MM.1S (cell line): ENCODE measurements at regions not wholly inside any gene's neighbourhood (a gene's known extent, or its start where the extent isn't known, plus 50 kb on each side); places are given as distances from the start of the nearest gene placed in this dataset.

ENCODE experiments used
- DNase-seq: peaks from one replicate; pipeline ENCODE4 v3.0.0-alpha.2; 2015
- H2AFZ ChIP-seq: fragments of 300-600 bp; sonication (generic); 2 replicates; pipeline ENCODE4 v1.6.0; 2016; ENCODE audit warnings: antibody characterized with exemption, low read length
- H3F3A ChIP-seq: fragments of 300-600 bp; sonication (generic); 2 replicates; pipeline ENCODE4 v1.6.1; 2016; ENCODE audit warnings: mild to moderate bottlenecking, antibody characterized with exemption, low read length, moderate library complexity, mixed read lengths; ENCODE audit not compliant: insufficient read depth
- H3K27ac ChIP-seq: fragments of 300-600 bp; sonication (generic); 2 replicates; pipeline ENCODE4 v1.5.1; 2016; ENCODE audit warnings: mild to moderate bottlenecking, low read length
- H3K27me3 ChIP-seq: fragments of 300-600 bp; sonication (generic); replicated peaks from 2 replicates; pipeline ENCODE4 v1.6.0; 2016; ENCODE audit warnings: low read length; ENCODE audit not compliant: insufficient read depth
- H3K36me3 ChIP-seq: fragments of 300-600 bp; sonication (generic); replicated peaks from 2 replicates; pipeline ENCODE4 v1.6.1; 2016; ENCODE audit warnings: mild to moderate bottlenecking, low read length, mixed read lengths; ENCODE audit not compliant: insufficient read depth
- H3K4me1 ChIP-seq: fragments of 300-600 bp; sonication (generic); 2 replicates; pipeline ENCODE4 v1.6.1; 2016; ENCODE audit warnings: low read length, mixed read lengths
- H3K4me2 ChIP-seq: fragments of 300-600 bp; sonication (generic); 2 replicates; pipeline ENCODE4 v1.6.0; 2016; ENCODE audit warnings: low read depth, low read length
- H3K4me3 ChIP-seq: fragments of 300-600 bp; sonication (generic); 2 replicates; pipeline ENCODE4 v1.5.1; 2016; ENCODE audit warnings: low read length, mixed read lengths
- H3K79me2 ChIP-seq: fragments of 300-600 bp; sonication (generic); 2 replicates; pipeline ENCODE4 v1.6.1; 2016; ENCODE audit warnings: mixed run types, low read length, mixed read lengths
- H3K9ac ChIP-seq: fragments of 300-600 bp; sonication (generic); 2 replicates; pipeline ENCODE4 v1.6.1; 2016; ENCODE audit warnings: low read length, mixed read lengths
- H3K9me2 ChIP-seq: fragments of 300-600 bp; sonication (generic); replicated peaks from 2 replicates; pipeline ENCODE4 v1.6.1; 2016; ENCODE audit warnings: mild to moderate bottlenecking, low read length, mixed read lengths; ENCODE audit not compliant: insufficient read depth
- H3K9me3 ChIP-seq: fragments of 300-600 bp; sonication (generic); replicated peaks from 2 replicates; pipeline ENCODE4 v1.6.1; 2016; ENCODE audit warnings: mild to moderate bottlenecking, low read length, mixed read lengths; ENCODE audit not compliant: insufficient read depth
- H4K20me1 ChIP-seq: fragments of 300-600 bp; sonication (generic); 2 replicates; pipeline ENCODE4 v1.6.1; 2016; ENCODE audit warnings: mild to moderate bottlenecking, low read length, moderate library complexity, mixed read lengths; ENCODE audit not compliant: insufficient read depth
- CTCF ChIP-seq: fragments of 300-600 bp; sonication (generic); IDR thresholded peaks from 2 replicates; pipeline ENCODE4 v1.5.1; 2016; ENCODE audit warnings: antibody characterized with exemption, low read length, mixed read lengths
- EZH2 ChIP-seq: fragments of 300-600 bp; sonication (generic); optimal IDR thresholded peaks from 2 replicates; pipeline ENCODE3; 2017; ENCODE audit warnings: low read depth, mild to moderate bottlenecking, antibody characterized with exemption, low read length, mixed read lengths
- EZH2phosphoT487 ChIP-seq: fragments of 300-600 bp; sonication (generic); IDR thresholded peaks from 2 replicates; pipeline ENCODE4 v1.6.1; 2018; ENCODE audit warnings: antibody characterized with exemption, low read length

DNA sequence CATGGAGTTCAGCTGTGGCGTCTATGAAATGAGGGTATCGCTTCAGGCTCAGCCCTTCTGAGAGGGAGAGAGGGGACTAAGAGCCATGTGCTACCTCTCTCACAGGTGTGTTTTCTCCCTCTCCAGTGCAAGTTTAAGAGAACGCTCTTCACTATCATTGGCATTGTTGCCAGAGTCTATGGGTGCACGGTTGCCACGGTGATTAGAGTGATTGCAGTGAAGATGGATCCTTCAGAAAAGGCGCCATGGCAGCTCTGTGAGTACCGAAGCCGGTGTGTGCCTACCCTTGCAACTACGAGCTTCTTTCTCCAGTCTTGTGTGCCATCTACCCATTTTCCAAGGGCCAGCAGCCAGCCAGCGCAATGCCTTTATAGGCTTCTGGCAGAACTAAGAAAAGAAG lies 290.5 kb downstream of the OMA1 start:
- Histone ChIP-seq H3K36me3 (no peaks in the 10 kb centered on the region), H3K9me3 (no peaks in the 10 kb centered on the region), H3K4me1 (no peaks in the 10 kb centered on the region), H4K20me1 (no peaks in the 10 kb centered on the region), H3K9me2 (no peaks in the 10 kb centered on the region), H3K4me3 (no peak overlapping the region), H3K27ac (no peak overlapping the region), H2AFZ (no peak overlapping the region), H3K4me2 (no peak overlapping the region), H3F3A (no peaks in the 10 kb centered on the region), H3K9ac (no peak overlapping the region), H3K27me3 (no peaks in the 10 kb centered on the region), H3K79me2 (no peaks in the 10 kb centered on the region)
- no peak for TF ChIP-seq CTCF
- no peak for TF ChIP-seq EZH2
- TF ChIP-seq EZH2phosphoT487 = no peak
- DNase-seq = no peak

GRCh38 chr1:58255192-58255591 lies 291.3 kb downstream of the OMA1 start:
- no peaks in the 10 kb centered on the region for H3K4me1 ChIP-seq
- H3F3A ChIP-seq = no peaks in the 10 kb centered on the region
- H3K79me2 ChIP-seq = no peaks in the 10 kb centered on the region
- no peak overlapping the region for H3K4me3 ChIP-seq
- H3K27me3 ChIP-seq = no peaks in the 10 kb centered on the region
- DNase-seq = no peak
- no peak overlapping the region for H3K4me2 ChIP-seq
- H3K27ac ChIP-seq = no peak overlapping the region
- H3K9me2 ChIP-seq = no peaks in the 10 kb centered on the region
- H3K9me3 ChIP-seq = no peaks in the 10 kb centered on the region
- H2AFZ ChIP-seq = no peak overlapping the region
- H4K20me1 ChIP-seq = no peaks in the 10 kb centered on the region
- no peaks in the 10 kb centered on the region for H3K36me3 ChIP-seq
- no peak overlapping the region for H3K9ac ChIP-seq
- TF ChIP-seq EZH2phosphoT487 (no peak), CTCF (no peak), EZH2 (no peak)

DNA sequence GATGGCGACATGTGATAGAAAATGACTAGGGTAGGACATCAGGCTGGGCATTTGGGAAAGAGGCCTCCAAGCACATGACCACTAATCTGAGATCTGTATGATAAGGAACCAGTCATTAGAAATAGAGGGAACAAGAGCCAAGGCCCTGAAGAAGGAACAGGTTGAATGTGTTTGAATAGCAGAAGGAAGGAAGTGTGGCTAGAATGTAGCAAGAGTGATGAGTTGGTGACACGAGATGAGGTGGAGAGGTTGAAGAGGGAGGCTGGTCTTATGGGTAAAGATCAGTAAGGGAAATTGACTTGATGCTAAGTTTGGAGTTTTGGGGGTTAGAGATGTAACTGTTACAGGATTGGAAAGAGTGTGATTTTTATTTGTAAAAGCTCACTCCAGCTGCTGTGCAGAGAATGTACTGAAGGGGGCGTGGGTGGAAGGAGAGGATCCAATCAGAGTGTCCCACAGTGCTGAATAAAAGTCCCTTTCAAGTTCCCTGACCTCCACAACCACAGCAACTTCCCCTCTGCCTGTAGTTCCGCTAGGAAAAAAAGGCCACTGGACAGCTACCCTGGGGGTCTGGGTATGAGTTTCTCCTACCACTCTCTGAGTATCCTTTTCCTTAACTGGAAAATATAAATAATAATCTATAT lies 295.0 kb downstream of the OMA1 start:
- H3K79me2 ChIP-seq = no peaks in the 10 kb centered on the region
- TF ChIP-seq CTCF = no peak
- TF ChIP-seq EZH2phosphoT487 = no peak
- no peak for TF ChIP-seq EZH2
- H3K9me2 ChIP-seq = no peaks in the 10 kb centered on the region
- H3K27ac ChIP-seq = no peak overlapping the region
- no peak overlapping the region for H3K9ac ChIP-seq
- no peak overlapping the region for H3K4me3 ChIP-seq
- DNase-seq = no peak
- H3K36me3 ChIP-seq = no peaks in the 10 kb centered on the region
- no peaks in the 10 kb centered on the region for H3K27me3 ChIP-seq
- no peak overlapping the region for H2AFZ ChIP-seq
- no peaks in the 10 kb centered on the region for H3F3A ChIP-seq
- H3K9me3 ChIP-seq = no peaks in the 10 kb centered on the region
- no peak overlapping the region for H3K4me2 ChIP-seq
- H3K4me1 ChIP-seq = no peaks in the 10 kb centered on the region
- no peaks in the 10 kb centered on the region for H4K20me1 ChIP-seq
